NCI-H1105 treated with DMSO at 0.1 percent for 48 hours (cell line): ENCODE measurements at regions not wholly inside any gene's neighbourhood (a gene's known extent, or its start where the extent isn't known, plus 50 kb on each side); places are given as distances from the start of the nearest gene placed in this dataset.

Source experiments
- DNase-seq: peaks from one replicate; lab custom pipeline; 2025; lab: John Stamatoyannopoulos, UW

DNA sequence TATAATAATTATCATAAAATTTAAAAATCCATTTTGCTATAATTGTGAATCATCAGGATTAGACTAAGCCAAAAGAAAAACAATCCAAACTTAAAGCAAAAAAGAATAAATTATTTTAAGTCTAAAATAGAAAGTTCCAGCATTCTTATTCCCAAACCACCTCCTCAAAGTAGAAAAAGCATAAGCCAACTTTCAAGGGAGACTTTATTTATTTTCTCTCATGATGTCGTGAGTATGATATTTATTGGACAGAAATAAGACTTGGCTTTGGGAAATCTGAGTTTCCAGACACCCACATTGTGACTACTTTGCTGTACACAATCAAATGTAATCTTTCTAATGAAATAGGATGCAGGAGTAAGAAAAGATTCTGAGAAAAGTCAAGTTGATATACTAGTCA is 372.1 kb downstream of the MTRR start:
- DNase-seq = no peak

DNA sequence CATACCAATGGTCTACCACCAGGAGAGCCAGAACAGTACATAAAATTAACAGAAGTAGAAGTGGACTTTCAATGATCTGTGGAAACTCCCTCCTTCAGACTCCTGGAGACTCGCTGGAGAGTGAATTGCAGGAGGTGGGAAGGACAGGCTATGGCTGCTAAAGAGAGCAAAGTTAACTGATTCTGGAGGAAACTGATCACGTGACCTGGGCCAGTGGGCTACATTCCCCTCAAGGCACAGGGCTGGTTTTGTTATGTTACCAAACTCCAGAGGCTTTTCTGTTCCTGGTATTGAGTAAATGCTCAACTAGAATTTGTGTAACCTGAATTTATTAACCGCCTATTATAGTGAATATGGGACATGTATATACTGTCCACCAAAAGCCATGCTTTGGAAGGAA is 372.6 kb downstream of the MTRR start:
- DNase-seq = no peak

DNA sequence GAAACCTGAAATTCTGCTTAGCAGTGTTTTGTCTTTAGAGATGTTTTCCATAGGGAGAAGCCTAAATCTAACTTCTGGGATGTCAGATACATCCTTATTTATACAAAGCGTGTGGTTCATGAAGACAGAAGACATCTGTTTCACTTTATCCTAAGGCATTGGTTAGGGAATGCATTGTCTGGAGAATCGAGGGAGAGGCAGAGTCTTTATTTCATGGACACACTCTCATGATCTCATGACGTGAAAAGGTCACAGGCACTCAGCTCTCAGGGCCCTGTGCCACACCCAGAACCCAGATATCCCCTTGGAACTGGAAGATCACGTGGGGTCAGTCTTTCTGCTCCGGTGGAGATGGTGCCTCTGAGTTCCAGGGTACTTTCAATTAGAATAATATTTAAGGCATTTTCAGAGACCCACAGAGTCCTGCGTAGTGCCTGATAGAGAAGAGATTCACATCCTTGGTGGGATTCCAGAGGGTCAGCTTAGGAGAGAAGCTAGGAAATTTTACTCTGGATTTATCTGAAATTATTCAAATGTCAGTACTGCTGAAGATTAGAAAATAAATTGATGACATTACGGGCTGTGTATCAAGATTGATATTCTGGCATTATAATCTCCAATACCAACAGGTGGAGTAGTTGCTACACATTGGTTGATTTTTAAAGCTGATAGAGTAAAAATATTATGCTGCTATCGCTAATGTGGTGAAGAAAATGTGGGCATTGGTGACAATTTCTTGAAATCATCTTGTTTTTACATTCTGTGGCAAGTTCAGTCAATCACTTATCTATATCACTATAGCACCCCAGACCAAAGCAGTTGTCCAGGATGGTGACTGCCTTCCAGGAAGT is 378.3 kb downstream of the MTRR start:
- no peak for DNase-seq

DNA sequence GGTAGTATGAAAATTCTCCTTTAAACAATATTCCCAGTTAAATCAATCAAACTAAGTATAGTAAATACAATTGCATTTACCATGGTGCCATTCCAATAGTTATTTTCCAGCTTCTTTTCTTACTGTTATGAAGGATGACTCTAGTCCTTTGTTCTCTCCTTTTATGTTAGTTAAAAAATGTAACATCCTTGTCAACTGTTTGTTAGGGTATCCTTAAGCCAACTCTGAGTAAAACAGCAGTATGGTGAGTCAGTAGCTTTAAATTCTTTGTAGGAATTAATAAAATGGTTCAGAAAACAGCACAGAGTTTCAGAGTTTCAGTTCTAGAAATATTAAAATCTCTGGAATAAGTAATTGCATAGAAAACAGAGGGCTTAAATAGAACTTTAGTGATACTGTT is 384.4 kb downstream of the MTRR start:
- DNase-seq = no peak

DNA sequence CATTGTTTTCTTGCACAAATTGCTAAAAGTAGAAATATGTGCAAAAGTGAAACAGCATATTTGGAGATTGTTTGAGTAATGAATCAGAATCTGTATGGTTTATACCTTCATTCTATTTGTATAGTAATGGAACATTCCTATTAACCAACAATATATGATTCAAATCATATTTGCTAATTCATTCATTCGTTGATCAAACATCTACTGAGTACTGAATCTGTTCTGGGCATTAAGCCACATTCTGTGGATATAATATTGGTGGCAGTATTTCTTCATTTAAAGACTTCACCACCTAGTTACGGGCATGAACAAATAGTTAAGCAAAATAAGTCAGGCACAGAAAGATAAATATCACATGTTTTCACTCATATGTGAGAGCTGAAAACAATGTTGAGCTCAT is 385.7 kb downstream of the MTRR start:
- DNase-seq = no peak

DNA sequence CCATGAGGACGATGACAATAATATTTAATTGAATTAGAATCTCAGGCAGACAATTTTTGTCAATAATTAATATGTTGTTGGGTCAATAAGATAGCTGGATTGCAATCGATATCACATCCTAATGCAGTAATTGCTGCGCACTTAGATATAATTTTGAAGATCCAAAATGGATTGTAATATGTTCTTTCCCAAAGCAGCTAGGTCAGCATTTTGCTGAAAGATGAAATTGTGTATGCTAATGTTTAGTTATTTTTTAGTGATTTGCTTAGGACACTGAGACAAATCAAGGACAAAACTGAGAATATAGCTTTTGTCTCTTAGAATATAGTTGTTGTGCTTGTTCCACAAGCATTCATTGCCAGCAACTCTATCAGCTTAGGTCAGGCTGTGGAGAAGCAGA is 389.9 kb downstream of the MTRR start:
- no peak for DNase-seq

DNA sequence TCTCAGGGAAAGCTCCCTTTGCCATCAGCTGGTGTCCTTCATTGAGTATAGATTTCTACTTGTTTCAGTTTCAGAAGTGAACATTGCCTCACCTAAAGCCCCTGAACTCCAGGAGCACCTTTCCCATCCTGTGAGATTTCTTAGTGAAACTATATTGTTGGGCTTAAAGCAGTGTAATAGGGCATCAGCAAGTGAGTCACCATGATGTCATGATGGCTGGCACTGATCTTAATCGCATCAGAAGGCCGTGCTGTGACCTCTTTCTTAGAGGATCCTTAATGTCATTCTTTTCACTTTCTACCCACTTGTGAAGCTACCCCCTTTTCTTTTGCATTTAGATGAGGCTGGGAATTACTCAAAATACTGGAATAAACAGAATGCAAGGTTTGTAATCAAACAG is 401.3 kb downstream of the MTRR start:
- DNase-seq = no peak

DNA sequence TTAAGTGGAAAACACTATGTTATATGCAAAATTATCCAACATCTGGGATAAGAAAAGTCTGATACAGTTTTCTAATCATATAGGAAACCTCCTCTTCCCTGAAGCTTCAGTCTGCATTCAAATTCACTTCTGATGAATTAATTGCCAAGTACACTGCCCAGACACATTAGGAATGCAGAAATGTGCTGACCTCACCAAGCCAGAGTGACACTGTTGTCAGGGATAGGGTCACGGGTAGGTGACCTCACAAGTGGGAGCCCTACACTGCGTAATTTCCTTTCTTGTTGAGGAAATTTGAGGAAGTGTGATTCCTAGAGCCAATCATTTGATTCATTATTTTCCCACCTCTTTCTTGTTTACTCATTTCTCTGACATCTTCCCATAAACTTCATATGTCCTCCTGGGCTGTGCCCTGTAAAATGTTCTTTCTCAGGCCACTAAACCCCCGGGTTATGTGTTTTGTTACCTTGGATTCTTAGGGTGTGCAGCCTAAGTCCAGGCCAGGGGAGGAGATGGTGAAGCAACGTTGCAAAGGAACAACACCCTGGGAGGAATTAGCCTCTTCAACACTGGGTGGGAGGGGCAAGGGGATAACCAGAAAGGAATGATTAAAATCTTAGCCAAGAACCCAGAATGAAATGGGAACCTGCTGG is 411.9 kb downstream of the MTRR start:
- DNase-seq = no peak

DNA sequence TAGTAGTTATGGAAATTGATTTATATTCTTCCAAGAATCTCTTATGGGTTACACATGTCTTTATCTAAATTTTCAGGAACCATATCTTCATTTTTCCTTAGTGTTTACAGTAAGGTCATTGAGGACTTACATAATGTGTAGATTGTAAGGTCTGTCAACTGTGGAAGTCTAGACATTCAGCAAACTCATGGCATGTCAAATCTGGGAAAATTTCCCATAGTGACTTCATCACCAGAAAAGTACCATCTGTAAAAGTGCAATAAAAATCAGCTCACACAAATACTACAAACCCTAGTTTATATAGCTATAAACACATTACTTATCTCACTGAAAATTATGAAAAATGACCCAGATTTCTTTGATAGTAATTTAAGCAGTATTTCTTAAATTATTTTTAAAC is 419.4 kb downstream of the MTRR start:
- no peak for DNase-seq

DNA sequence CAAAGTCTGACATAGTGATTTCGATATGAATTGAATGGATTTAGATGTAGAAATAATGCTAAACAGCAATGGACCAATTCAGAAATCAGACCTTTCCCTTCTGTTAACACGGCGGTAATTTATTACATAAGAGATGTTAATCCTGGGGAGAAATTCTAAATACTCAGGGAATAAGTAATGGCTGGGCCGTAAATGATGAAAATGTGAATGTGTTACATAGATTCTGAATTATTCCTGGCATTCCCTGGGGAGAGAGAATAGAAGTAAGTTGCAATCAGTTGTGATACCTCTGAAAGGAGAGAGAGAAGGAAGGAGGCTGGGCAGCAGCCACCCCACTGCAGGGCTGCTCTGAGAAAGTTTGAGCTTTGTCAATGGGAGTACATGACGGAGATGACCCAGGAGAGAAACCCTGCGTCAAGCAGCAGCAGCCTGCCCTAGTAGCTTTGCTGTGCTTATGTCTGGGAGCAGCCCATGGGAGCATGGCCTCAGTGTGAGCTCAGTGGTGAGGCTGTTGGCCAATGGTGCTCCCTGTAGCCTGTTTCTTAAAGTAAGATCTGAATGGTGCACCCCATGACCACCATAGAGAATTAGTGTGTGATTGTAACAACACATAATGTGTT is 420.1 kb downstream of the MTRR start:
- DNase-seq = no peak

DNA sequence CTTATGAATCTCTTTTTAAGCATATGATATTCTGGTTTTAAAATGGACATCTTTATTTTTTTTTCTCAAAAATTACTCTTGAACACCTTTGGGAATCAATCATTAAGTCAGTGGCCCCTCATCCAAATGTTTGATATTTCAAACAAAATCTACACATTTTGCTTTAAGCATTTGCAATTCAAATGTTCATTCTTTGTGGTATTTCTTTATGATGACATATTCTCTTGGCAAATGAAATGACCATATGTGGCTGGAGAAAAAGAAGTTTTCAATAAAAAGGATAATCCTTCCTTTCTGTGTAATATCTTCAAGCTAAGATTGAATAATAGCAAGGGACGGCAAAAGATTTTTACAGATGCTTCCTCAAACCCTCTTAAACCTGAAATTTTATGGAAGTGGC is 420.8 kb downstream of the MTRR start:
- no peak for DNase-seq

DNA sequence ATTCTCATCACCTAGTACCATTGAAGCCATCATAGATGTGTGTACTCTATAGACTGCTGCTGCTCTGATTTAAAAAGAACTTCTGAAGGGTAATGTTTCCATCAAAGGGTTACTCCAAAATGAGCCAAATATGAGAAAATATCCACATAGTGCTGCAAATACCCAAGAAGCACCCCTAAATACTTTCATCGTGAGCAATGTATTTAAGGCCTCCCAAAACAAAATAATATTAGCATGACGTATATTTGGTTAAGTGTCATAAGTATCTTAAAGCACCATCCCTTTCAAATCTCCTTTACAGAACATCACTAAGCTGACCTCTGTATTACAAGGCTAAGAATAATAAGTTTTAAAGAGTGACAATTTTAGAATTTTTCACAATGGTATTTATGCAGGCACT is 421.8 kb downstream of the MTRR start:
- DNase-seq = no peak

DNA sequence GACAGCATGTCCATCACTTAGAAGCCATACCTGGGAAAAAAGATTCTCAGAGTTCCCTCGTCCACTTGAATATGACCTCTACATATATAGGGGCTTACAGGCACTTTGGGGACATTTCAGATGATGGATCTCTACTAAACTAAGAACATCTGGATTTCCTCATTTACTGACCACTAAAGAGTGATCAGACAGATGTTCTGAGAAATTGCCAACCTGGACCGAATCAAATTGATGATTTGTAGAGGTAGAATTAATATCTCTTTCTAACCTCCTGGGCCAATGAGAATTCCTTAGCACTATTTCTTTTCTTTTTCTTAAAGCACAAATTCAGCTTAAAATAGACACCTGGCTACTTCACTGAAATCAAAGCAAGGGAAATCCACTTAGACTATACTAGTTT is 422.7 kb downstream of the MTRR start:
- no peak for DNase-seq

DNA sequence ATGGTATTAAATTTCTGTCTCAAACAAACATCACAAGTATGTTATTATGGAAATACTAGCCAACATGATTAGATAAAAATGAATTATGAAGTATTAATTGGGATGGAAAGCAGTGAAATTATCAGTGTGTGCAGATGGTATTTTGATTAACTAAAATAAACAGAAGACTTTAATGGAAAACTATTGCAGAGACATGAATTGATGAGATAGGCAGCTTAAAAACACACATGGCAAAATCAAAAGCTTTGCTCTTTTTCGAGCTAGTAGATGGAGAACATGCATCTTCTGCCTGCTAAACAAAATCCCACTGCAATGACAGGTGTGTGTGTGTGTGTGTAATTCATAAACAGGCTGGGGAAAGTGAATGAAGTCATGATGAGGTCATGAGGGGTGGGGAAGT is 426.2 kb downstream of the MTRR start:
- no peak for DNase-seq

DNA sequence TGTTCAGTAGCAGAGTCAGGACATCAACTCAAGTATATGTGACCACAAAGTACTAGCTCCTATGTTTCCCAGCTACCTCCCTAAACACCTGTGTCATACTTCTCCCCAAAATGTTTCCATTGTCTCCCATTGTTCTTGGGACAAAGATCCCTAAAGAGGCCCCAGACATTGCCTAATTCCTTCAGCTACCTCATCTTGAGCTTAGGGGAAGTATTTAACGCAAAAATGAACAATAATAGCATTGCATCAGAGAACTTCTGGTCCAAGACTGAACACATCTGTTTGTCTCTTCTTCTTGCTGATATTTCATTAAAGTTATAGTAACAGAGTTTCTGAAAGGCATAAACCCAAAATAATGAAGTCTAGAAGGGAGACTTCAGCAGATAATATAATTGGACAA is 430.8 kb downstream of the MTRR start:
- no peak for DNase-seq

DNA sequence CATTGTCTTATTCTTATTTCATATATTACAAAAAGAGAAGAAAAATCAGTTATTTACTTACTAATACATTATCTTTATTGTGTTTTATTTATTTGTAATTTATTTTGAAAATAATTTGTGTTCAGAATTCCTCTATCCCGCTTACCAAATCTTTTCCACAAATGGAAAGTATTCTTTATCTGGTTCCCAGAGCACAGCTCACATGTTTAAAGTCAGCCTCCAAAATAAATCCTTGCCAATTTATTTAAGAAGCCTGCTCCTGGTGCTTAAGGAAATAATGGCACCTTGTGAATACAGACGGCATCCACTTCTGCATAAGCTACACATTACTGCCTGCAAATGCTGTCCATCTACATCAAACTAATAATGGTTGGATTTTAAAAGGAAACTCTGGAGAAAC is 435.4 kb downstream of the MTRR start:
- DNase-seq = no peak

DNA sequence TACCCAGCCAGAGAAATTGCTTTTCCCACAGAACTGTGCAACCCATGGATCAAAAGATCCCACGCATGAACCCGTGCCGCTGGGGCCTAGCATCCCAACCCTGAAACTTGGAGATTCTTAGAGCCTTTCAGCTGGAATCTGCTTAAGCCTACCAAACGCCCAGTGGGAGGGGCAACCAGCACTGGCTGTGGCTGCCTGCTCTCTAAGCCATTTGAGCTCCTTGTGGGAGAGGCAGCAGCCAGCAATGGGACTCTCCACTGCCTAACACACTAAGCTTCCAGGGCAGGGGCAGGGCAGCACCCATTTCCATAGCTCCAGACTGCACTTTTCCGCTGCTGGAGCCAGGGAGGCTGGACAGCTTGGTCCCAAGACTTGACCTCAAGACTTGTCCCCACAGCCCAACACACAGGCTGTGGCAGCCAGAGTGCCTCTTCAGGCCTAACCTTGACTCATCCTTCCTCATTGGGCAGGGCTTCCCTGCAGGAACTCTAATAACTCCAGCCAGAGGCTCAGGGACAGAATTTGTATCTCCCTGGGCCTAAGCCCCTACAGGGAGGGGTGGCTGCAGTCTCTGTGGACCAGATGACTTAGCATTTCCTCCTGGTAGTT is 437.4 kb downstream of the MTRR start:
- no peak for DNase-seq

DNA sequence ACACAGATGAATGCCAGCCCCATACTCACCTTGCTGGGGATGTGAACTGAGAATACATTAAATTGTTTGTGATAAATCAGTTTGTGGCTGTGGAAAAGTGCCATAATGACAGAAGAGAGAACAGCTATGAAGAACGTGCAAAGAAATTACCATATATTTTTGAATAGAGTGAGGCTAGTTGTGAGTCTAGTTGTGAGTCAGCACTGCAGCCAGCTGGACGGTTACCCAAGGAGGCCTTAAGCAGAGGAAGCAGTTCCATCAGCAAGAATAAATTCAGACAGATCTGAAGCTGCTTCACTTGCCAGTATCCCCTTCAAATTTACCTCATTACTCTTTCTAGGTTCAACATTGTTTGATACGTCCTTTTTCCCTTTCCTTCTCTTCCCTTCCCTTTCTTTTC is 446.0 kb downstream of the MTRR start:
- DNase-seq = no peak

DNA sequence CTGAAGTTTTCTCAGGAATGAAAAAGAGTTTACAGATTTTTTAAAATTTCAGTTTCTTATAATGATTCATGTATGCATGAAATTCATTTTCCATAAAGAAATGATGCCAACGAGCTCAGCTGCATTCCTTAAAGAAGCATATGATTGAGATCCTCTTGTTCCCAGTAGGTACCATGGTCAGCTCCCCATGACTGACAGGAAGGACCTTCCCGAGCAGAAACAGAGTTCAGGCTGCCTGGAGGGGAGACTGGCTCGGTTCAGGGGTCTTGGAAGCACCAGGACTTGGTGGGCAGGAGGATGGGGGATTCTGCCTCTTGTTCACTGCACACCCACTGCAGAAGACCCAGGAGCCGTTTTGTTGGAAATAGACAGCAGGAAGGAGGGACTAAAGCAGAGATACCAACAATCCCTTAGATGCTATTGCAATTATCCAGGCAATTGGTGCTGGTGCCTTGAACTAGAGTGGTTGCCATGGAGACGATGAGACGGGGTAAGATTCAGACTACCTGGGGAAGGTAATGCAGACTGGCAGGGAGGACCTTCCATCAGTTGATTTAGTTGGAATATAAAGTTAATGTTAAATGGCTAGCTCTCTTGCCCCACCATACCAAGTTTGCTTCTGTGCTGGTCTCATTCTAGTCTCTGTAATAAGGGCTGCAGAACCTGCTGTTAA is 447.8 kb downstream of the MTRR start:
- peak; percentile 37 for DNase-seq

DNA sequence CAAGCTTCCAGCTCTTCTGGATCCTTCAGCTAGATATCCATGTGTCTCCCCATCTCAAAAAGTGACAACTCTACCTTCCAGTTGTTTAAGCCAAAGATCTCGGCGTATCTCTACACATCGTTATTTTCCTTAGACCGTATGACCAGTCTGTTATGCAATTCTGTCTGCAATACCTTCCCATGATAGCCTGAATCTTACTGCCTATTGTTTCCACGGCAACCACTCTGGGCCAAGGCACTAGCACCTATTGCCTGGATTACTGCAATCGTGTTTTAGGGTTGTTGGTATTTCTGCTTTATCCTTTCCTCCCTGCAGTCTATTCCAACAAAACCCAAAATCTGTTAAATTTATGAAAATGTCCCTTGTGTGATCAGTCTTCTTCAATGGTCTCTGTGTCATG is 448.4 kb downstream of the MTRR start:
- peak; percentile 8 for DNase-seq

DNA sequence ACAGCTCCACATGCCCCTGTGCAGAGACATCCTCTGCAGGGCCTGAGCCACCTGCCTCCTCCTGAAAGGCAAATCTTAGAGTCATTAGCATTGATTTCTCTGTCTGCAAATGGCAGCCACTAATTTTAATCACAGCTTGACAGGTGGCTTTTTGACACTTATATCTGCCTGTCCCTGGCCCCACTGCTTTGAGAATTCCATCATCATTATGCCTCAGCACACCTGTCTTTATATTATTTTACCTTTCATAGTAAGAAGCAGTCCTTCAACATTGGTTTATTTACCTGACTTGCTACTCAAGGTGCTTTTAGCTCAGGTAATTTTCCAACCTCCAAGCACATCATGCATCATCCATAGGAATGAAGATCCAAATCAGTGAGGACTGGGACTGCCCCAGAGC is 451.3 kb downstream of the MTRR start:
- DNase-seq = no peak

DNA sequence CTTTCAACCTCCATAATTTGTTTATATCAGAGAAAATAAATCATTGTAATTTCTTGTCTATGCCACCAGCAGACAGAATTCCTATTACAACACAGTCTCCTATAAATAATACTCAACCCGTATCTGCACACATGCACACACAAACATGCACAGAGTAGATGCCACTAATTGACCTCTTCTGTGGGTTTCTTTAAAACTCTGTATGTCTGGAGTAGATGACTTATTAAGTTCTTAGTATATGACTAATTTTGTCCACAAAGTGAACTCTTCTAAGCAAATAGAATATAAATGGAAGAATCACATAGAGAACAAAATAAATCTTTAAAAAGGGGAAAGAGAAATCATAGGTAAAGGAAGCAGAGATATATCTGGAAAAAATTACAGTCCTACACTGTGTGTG is 452.3 kb downstream of the MTRR start:
- DNase-seq = no peak
